Calu3 (cell line): ENCODE measurements at regions not wholly inside any gene's neighbourhood (a gene's known extent, or its start where the extent isn't known, plus 50 kb on each side); places are given as distances from the start of the nearest gene placed in this dataset.

ENCODE experiments used
- BruUV-seq: library from RNA; stranded (reverse); fragments of 400-500 nt; replicated peaks from 2 replicates; lab custom pipeline; 2021; lab: Mats Ljungman, UMichigan
- CTCF ChIA-PET: fragments of 300-600 bp; sonication (Branson Sonifier 250); formaldehyde crosslinking; loops from one replicate; lab custom pipeline; 2022; ENCODE audit warnings: antibody characterized with exemption; lab: Charles Lee
- DNase-seq: peaks from one replicate; pipeline ENCODE4 v3.0.0; 2022
- H3K27ac Mint-ChIP-seq: one replicate; pipeline ENCODE4 v1.8.0; 2022; ENCODE audit warnings: mixed read lengths; ENCODE audit not compliant: unreplicated experiment
- H3K27me3 Mint-ChIP-seq: one replicate; pipeline ENCODE4 v1.8.0; 2022; ENCODE audit warnings: mixed read lengths; ENCODE audit not compliant: unreplicated experiment
- H3K36me3 Mint-ChIP-seq: one replicate; pipeline ENCODE4 v1.8.0; 2022; ENCODE audit warnings: mild to moderate bottlenecking, moderate library complexity, mixed read lengths; ENCODE audit not compliant: insufficient read depth, unreplicated experiment
- H3K4me1 Mint-ChIP-seq: one replicate; pipeline ENCODE4 v1.8.0; 2022; ENCODE audit warnings: mild to moderate bottlenecking, low read depth, mixed read lengths; ENCODE audit not compliant: unreplicated experiment
- H3K4me3 Mint-ChIP-seq: one replicate; pipeline ENCODE4 v1.8.0; 2022; ENCODE audit warnings: mild to moderate bottlenecking, low read depth, moderate library complexity, mixed read lengths; ENCODE audit not compliant: unreplicated experiment
- H3K9me3 Mint-ChIP-seq: one replicate; pipeline ENCODE4 v1.8.0; 2022; ENCODE audit warnings: low read depth, mixed read lengths; ENCODE audit not compliant: unreplicated experiment
- intact Hi-C: fragments of 100-400 bp; cut with micrococcal nuclease; formaldehyde crosslinking; loops from one replicate; pipeline ENCODE4 v1.10.0; 2022; ENCODE audit not compliant: unreplicated experiment
- TF ChIP-seq, protein P1 (sequence below): fragments of 200-600 bp; IDR thresholded peaks from one replicate; pipeline ENCODE4 v1.8.0; 2022; ENCODE audit warnings: antibody characterized with exemption; ENCODE audit not compliant: unreplicated experiment

DNA sequence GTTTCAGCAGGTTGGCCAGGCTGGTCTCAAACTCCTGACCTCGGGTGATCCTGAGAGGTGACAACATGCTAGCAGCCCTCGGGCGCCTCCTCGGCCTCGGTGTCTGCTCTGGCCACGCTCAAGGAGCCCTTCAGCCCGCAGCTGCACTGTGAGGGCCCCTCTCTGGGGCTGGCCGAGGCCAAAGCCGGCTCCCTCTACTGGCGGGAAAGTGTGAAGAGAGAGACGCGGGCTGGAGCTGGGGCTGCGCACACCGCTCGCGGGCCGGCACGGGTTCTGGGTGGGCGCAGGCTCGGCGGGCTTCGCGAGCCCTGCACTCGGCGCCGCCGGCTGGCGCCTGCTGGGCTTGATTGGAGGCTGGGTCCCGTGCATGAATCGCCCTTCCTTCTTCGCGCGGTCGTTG, 80.8 kb upstream of the RBM24 start:
- CTCF ChIA-PET: no interaction called here
- no peak for DNase-seq
- intact Hi-C loops: no loop called here
- Mint-ChIP-seq H3K9me3 (peaks cover 3% of the 10 kb centered on the region), H3K27ac (no peak overlapping the region), H3K4me3 (no peak overlapping the region), H3K36me3 (no peaks in the 10 kb centered on the region), H3K4me1 (no peaks in the 10 kb centered on the region), H3K27me3 (no peaks in the 10 kb centered on the region)
- no TSS peak for BruUV-seq
- TF ChIP-seq, protein P1, sequence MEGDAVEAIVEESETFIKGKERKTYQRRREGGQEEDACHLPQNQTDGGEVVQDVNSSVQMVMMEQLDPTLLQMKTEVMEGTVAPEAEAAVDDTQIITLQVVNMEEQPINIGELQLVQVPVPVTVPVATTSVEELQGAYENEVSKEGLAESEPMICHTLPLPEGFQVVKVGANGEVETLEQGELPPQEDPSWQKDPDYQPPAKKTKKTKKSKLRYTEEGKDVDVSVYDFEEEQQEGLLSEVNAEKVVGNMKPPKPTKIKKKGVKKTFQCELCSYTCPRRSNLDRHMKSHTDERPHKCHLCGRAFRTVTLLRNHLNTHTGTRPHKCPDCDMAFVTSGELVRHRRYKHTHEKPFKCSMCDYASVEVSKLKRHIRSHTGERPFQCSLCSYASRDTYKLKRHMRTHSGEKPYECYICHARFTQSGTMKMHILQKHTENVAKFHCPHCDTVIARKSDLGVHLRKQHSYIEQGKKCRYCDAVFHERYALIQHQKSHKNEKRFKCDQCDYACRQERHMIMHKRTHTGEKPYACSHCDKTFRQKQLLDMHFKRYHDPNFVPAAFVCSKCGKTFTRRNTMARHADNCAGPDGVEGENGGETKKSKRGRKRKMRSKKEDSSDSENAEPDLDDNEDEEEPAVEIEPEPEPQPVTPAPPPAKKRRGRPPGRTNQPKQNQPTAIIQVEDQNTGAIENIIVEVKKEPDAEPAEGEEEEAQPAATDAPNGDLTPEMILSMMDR: no peak

DNA sequence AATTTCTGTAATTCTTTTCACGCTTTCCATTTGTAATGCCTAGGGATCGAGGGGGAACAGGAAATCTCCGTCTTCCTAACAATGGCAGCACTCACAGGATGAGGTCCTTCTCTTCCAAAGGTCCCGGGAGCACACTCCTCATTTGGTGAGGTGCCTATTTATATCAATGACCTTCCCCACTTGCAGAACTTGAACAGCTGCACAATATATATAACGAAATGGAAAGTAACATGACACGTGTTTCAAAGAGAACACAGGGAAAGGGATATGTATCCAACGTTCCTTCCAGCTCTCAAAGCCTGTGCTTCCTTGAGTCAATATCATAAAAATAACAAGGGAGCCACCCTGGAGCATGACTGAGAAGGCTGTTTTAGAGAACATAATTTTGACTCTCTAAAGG, 78.6 kb upstream of the RBM24 start:
- H3K9me3 Mint-ChIP-seq: peaks cover 3% of the 10 kb centered on the region
- no peak overlapping the region for H3K27ac Mint-ChIP-seq
- H3K4me3 Mint-ChIP-seq: no peak overlapping the region

DNA sequence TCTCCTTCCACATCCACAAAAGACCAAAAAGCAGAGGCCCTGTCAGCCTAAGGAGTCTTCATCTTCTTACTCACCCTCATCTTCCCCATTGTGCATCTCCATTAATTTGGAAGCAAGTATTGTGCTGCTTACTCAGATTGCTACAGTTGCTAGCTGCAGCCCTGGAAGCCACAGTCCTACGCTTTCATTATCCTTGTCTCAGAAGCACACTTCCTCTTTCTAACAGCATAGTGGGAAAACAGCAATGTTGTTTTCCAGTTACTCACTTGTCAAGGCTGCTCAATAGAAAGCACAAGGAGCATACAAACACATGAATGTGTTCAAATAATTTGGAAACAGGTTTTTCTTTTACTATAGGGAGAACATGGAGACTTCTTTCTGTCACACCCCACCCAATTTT, 76.6 kb upstream of the RBM24 start:
- no peak overlapping the region for H3K27ac Mint-ChIP-seq
- H3K9me3 Mint-ChIP-seq: peaks cover 3% of the 10 kb centered on the region
- intact Hi-C loops: no loop called here
- no peaks in the 10 kb centered on the region for H3K27me3 Mint-ChIP-seq
- BruUV-seq: no TSS peak
- CTCF ChIA-PET: no interaction called here
- no peak for DNase-seq
- peaks cover 4% of the 10 kb centered on the region for H3K36me3 Mint-ChIP-seq
- H3K4me1 Mint-ChIP-seq: no peaks in the 10 kb centered on the region
- no peak overlapping the region for H3K4me3 Mint-ChIP-seq
- TF ChIP-seq, protein P1: no peak

More for the DNA sequence above, 78.6 kb upstream of the RBM24 start:
- CTCF ChIA-PET: no interaction called here
- no peaks in the 10 kb centered on the region for H3K27me3 Mint-ChIP-seq
- H3K36me3 Mint-ChIP-seq: peaks cover 4% of the 10 kb centered on the region
- intact Hi-C loops: no loop called here
- no TSS peak for BruUV-seq
- H3K4me1 Mint-ChIP-seq: no peaks in the 10 kb centered on the region
- no peak for DNase-seq
- TF ChIP-seq, protein P1: no peak

DNA sequence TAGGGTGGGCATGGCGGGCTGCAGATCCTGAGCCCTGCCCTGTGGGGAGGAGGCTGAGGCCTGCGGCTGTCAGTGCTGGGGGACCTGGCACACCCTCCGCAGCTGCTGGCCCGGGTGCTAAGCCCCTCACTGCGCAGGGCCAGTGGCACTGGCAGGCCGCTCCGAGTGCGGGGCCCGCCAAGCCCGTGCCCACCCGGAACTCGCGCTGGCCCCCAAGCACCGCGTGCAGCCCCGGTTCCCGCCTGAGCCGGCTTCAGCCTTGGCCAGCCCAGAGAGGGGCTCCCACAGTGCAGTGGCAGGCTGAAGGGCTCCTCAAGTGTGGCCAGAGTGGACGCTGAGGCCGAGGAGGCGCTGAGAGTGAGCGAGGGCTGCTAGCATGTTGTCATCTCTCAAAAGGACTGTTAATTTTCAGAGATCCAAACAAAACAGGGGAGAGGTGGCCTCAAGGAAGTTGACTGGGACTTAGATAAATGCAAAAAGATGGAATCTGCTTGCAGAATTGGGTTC, 74.5 kb upstream of the RBM24 start:
- Mint-ChIP-seq H3K4me3 (no peak overlapping the region), H3K36me3 (peaks cover 4% of the 10 kb centered on the region), H3K27me3 (no peaks in the 10 kb centered on the region), H3K9me3 (peaks cover 3% of the 10 kb centered on the region), H3K27ac (no peak overlapping the region), H3K4me1 (no peaks in the 10 kb centered on the region)
- DNase-seq: no peak
- intact Hi-C loops: no loop called here
- CTCF ChIA-PET: no interaction called here
- BruUV-seq: no TSS peak
- TF ChIP-seq, protein P1: no peak
